ENCODE measurements at regions not wholly inside any gene's neighbourhood (a gene's known extent, or its start where the extent isn't known, plus 50 kb on each side); places are given as distances from the start of the nearest gene placed in this dataset.

- no peak overlapping the region for H2AFZ ChIP-seq (ENCODE audit: low read depth, low read length)
- no peaks in the 10 kb centered on the region for H3K27me3 ChIP-seq (ENCODE audit: control insufficient read depth in 2 of 2, insufficient read depth in 2 of 2, low read length in 2 of 2)
- H3K9me3 ChIP-seq (replicated peaks; ENCODE audit: control insufficient read depth, insufficient read depth, low read depth, low read length) = no peaks in the 10 kb centered on the region
- no peaks in the 10 kb centered on the region for H3K9me1 ChIP-seq (ENCODE audit: control insufficient read depth, insufficient read depth, low read length)
- no peak overlapping the region for H3K4me3 ChIP-seq
- H3K36me3 ChIP-seq (ENCODE audit: control insufficient read depth, insufficient read depth, low read length) = no peaks in the 10 kb centered on the region
- no peak overlapping the region for H3K9ac ChIP-seq (ENCODE audit: insufficient read depth in 1 of 2, low read depth in 2 of 2, low read length in 2 of 2)
- in situ Hi-C loops (cut with MboI) = no loop called here
- ChIA-PET CTCF (ENCODE audit: low intra/inter-chr PET ratio) (no interaction called here), POLR2A (no interaction called here)
- no TSS peak for BruUV-seq (replicated peaks)
- 0% methylated on average over 6 of the region's 6 CpGs for WGBS (ENCODE audit: insufficient coverage, low coverage, missing lambda C conversion rate)
- no peak for DNase-seq (ENCODE audit: extremely low read depth in 1 of 4, low spot score in 3 of 4)
- H3K79me2 ChIP-seq (ENCODE audit: control insufficient read depth, insufficient read depth, low read length) = no peaks in the 10 kb centered on the region
- no peak for FAIRE-seq
- H3K4me2 ChIP-seq (ENCODE audit: insufficient read depth, low read length) = no peak overlapping the region
- no peaks in the 10 kb centered on the region for H4K20me1 ChIP-seq (replicated peaks; ENCODE audit: control insufficient read depth, insufficient read depth, low read length)
- no peak overlapping the region for H3K27ac ChIP-seq (ENCODE audit: extremely low read depth, low read depth, low read length)
- intact Hi-C loops (cut with micrococcal nuclease) = no loop called here
- no peak for ATAC-seq
- no peaks in the 10 kb centered on the region for H3K4me1 ChIP-seq (replicated peaks in 1 of 2; ENCODE audit: control insufficient read depth in 2 of 2, insufficient read depth in 2 of 2, low read length in 2 of 2)
- TF ChIP-seq SMARCB1 (IDR thresholded peaks at IDR 0.05; ENCODE audit: insufficient read length, low read depth) (no peak), ZEB2 (IDR thresholded peaks at IDR 0.05) (no peak), ZNF778 (CRISPR knock-in tag; IDR thresholded peaks at IDR 0.05) (no peak), SIN3A (IDR thresholded peaks at IDR 0.05; ENCODE audit: borderline replicate concordance in 2 of 2, control insufficient read depth in 1 of 2, low read depth in 2 of 2, low read length in 2 of 2) (no peak), U2AF2 (optimal IDR thresholded peaks at IDR 0.05; ENCODE audit: low read depth, low read length) (no peak), KLF13 (tag; IDR thresholded peaks at IDR 0.05; ENCODE audit: borderline replicate concordance, low read depth) (no peak), CREB5 (CRISPR knock-in tag; IDR thresholded peaks at IDR 0.05) (no peak), ZFP1 (CRISPR knock-in tag; IDR thresholded peaks at IDR 0.05) (no peak), ZNF398 (CRISPR knock-in tag; IDR thresholded peaks at IDR 0.05) (no peak), CHAMP1 (IDR thresholded peaks at IDR 0.05) (no peak), ZC3H11A (IDR thresholded peaks at IDR 0.05; ENCODE audit: low read depth, low read length) (no peak), SNIP1 (IDR thresholded peaks at IDR 0.05; ENCODE audit: low read depth) (no peak), ZKSCAN3 (CRISPR knock-in tag; IDR thresholded peaks at IDR 0.05) (no peak), DACH1 (IDR thresholded peaks at IDR 0.05; ENCODE audit: partially characterized antibody) (no peak), CBFA2T2 (conservative IDR thresholded peaks at IDR 0.05) (no peak)
- TF ChIP-seq, protein P1, sequence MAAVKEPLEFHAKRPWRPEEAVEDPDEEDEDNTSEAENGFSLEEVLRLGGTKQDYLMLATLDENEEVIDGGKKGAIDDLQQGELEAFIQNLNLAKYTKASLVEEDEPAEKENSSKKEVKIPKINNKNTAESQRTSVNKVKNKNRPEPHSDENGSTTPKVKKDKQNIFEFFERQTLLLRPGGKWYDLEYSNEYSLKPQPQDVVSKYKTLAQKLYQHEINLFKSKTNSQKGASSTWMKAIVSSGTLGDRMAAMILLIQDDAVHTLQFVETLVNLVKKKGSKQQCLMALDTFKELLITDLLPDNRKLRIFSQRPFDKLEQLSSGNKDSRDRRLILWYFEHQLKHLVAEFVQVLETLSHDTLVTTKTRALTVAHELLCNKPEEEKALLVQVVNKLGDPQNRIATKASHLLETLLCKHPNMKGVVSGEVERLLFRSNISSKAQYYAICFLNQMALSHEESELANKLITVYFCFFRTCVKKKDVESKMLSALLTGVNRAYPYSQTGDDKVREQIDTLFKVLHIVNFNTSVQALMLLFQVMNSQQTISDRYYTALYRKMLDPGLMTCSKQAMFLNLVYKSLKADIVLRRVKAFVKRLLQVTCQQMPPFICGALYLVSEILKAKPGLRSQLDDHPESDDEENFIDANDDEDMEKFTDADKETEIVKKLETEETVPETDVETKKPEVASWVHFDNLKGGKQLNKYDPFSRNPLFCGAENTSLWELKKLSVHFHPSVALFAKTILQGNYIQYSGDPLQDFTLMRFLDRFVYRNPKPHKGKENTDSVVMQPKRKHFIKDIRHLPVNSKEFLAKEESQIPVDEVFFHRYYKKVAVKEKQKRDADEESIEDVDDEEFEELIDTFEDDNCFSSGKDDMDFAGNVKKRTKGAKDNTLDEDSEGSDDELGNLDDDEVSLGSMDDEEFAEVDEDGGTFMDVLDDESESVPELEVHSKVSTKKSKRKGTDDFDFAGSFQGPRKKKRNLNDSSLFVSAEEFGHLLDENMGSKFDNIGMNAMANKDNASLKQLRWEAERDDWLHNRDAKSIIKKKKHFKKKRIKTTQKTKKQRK (IDR thresholded peaks at IDR 0.05; ENCODE audit: borderline replicate concordance, low read depth, low read length) = no peak
These were observed 695.0 kb upstream of the GRM7 start for GRCh38 chr3:6165951-6166350.
